Esophagus muscularis mucosa (tissue), 3 donors: ENCODE measurements at regions not wholly inside any gene's neighbourhood (a gene's known extent, or its start where the extent isn't known, plus 50 kb on each side); places are given as distances from the start of the nearest gene placed in this dataset.

ENCODE experiments used
- EP300 ChIP-seq: sonication (generic); formaldehyde crosslinking; IDR thresholded peaks from one replicate; pipeline ENCODE4 v1.6.1; 2017; ENCODE audit warnings: antibody characterized with exemption
- TF ChIP-seq, protein P1 (sequence below), 3 experiments: fragments of 200-600 bp in 2 of 3; fragments of 450-650 bp in 1 of 3; sonication (generic) in 2 of 3; IDR thresholded peaks; one replicate each; pipeline ENCODE4 v1.5.1; 2017 to 2019; ENCODE audit warnings: antibody characterized with exemption in 3 of 3, mild to moderate bottlenecking in 2 of 3, moderate library complexity in 1 of 3

DNA sequence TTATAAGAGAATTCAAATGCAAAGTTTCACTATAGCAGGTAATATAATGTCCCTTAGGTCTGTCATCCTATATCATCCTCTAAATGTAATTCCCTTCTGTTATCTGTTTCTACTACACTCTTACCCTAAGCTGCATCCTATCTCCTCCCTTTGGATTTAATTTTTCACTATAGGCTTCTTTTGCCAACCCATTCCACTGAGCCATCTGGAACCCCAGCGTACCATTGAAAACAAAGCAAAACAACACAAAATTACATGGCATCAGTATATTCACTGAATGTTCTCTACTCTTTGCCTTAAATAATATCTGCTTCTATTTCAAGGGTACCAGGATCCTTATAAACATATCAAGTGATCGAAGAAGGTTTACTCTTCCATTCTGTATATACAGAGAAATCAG lies 1530.2 kb upstream of the LRRTM3 start:
- TF ChIP-seq EP300, result no peak
- TF ChIP-seq, protein P1, sequence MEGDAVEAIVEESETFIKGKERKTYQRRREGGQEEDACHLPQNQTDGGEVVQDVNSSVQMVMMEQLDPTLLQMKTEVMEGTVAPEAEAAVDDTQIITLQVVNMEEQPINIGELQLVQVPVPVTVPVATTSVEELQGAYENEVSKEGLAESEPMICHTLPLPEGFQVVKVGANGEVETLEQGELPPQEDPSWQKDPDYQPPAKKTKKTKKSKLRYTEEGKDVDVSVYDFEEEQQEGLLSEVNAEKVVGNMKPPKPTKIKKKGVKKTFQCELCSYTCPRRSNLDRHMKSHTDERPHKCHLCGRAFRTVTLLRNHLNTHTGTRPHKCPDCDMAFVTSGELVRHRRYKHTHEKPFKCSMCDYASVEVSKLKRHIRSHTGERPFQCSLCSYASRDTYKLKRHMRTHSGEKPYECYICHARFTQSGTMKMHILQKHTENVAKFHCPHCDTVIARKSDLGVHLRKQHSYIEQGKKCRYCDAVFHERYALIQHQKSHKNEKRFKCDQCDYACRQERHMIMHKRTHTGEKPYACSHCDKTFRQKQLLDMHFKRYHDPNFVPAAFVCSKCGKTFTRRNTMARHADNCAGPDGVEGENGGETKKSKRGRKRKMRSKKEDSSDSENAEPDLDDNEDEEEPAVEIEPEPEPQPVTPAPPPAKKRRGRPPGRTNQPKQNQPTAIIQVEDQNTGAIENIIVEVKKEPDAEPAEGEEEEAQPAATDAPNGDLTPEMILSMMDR (IDR thresholded peaks at IDR 0.05), result no peak
